HS-5 (cell line): ENCODE measurements at regions not wholly inside any gene's neighbourhood (a gene's known extent, or its start where the extent isn't known, plus 50 kb on each side); places are given as distances from the start of the nearest gene placed in this dataset.

Experiments used
- DNase-seq: peaks from one replicate; pipeline ENCODE4 v3.0.0-alpha.2; 2012; ENCODE audit warnings: low read depth

DNA sequence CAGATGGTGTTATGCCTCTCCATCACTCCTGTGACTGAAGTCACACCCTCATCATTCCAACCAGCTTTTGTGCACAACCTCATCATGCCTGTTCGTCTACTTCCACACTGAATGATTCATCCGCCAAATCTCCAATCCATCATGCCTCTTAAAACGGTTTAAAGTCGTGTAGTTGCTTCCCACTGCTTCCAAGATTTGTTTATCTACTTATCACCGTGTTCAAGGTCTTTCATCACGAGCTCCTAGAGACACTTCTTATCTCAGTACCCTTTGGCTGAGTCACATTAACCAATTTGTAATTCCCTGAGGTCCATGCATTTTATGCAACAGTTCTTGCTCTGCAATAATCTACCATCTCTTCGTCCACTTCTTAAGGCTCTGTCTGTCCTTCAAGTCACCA lies 592.3 kb upstream of the ID2 start:
- no peak for DNase-seq

DNA sequence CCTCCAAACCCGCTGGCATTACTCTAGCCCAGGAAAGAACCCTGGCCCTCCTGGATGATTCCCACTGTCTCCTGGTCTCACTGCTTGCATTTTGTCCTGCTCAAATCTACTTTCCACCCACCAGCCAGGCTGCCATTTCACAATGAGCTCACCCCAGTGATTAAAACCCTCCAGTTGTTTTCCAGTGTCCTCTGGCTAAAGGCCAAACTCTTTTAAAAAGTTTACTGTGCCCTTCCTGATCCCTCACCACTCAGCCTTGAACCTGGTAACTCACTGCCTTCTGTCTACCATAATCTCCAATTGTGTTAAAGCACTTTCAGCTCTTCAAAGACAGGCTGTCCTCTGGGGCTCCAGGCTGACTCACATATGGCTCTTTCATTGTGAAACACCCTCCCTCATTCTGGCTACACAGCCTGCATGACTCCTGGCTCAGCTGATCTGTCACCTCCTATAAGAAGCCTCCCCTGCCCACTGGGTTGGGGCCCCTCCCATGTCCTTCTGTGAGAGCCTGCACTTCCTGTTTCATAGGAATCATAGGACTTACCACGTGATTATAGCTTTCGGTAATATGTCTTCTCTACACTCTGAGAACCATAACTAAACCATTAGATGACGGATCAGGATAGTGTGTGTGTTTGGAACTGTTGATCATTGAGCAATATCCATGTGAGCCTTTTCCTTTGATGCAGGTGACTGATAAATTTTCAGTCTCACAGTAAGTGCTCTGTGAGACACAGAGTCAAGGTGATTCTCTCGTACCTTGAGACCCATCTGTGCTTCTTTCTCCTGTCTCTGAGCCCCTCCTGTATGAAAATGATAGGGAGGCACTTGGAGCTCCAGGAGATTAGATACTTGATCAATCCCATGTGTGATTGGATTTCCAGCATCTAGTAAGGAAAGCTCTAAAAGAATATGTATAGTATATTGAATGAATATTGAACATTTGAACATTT lies 590.8 kb upstream of the ID2 start:
- DNase-seq = peak; percentile 77

DNA sequence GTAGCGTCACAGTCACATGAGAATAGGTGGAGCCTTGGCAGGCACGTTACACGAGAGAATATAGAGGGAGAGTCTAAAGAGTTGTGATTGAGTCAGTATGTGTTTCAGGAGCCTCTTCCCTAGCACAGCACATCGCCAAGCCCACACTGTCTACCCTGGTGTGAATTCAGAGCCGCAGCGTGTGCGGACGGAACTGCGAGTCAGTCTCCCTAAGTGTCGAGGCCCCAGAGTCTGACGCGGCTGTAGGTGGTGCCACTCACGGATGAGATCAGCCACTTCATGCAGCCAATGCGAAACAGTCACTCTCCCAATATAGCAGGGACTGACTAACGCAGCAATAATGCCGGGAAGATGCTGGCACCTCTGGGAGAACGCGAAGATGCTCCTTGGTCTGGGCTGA lies 587.3 kb upstream of the ID2 start:
- no peak for DNase-seq

DNA sequence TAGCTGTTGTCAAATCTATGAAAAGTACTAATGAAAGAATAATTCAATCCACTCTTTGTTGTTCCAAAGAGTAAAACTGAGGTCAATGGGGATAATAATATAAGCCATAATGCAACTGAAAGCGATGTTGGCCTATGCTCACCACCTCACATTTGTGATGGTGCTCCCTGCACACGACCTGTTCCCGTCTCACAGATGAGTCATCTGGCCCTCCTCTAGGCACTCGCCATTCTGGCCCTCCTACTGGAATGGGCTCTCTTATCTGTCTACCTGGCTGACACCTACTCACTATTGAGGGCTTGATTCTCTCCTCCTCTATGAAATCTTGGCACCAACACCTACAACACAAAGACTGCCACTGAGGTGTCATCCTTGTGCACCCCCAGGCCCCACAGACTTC lies 585.9 kb upstream of the ID2 start:
- no peak for DNase-seq

DNA sequence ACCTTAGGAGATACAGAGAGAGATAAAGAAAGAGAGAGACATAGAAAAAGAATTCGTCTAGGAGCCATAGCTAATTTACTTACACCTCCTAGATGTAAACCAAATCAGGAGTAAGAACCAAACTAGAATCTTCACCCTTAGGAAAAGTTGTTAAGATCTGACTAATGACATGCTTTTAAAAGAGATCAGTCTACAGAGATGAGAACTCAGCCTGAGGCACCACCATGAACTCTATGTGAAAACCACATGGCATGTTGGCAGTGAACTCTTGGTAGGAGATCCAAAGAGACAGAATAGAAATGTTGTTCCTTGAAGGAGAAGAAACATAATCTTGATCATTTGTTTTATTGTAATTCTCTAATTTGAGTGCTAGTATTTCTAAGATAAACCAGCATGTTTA lies 585.4 kb upstream of the ID2 start:
- no peak for DNase-seq

DNA sequence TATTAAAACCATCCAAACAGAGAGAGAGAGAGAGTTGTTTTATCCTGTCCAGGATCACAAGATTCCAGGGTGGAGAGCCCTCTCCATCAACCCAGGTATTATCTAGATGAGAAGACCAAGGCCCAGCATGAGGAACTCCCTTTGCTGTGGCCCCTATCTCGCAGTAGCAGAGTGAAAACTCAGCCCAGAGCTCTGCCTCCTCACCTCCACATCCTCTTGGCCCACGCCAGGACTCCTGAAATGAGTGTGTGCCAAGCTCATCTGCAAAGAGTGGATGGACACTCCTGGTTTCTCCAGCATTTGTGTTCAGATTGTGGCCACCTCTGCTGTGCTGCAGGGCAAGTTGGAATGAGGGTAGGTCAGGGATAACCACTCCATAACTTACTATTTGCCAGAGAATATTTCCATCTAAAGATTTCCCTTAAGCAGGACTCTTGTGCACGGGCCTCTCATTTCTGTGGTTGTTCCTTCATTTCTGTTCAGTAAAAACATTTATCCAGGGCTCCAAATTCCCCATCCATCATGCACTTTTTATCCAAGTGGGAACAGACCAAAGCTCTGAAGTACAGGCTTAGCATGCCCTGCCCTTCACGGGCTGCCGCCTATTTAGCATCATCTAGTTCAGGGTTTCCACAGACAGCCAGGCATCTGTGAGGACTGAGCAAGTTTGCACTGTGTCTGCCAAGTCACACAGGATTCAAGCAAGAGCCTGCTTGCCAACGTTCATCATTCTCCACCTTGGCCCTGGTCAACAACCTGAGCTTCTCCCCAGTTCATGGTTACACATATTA lies 583.2 kb upstream of the ID2 start:
- no peak for DNase-seq

DNA sequence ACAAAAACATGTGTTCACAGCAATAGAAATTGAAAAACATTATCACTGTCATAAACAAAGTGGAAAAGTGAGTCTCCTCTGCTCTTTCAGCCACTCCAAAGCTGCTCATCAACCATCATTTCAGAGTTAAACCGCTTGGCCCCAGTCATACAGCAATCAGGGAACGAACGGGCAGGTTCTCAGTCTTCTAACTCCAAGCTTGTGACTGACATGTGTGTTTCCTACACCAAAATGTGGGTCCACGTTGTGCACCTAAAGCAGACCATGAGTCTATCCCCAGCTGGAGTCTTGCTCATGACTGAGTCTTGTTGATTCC lies 582.6 kb upstream of the ID2 start:
- DNase-seq = no peak

DNA sequence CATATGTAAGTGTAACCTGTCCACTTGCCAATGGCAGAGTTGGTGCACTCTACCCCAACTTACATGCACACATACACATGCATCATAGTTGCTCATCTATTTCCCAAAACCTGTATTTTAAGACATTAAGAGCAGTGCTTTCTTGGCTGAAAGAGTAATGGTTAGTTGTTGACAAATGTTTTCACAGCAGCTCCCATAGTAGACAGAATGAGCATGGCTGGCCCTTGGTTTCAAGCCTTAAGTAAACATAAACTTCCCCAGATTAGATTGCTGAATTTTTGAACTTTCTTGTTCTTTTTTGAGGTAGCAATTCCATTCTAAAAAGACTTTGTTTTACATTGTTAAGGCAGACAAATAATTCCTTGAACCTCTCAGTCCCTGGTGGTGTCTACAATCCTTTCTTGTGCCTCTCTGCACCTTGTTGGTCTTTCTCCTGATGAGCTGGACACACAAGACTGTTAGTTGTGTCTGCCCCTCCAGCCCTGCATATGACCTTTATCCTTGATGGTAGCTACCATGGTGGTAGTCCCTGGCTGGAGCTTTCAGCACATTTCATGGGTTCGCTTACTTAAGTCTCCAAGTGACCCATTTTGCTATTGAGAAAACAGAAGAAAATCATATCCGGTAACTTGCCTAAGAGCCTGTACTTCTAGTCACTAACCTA lies 580.1 kb upstream of the ID2 start:
- no peak for DNase-seq

DNA sequence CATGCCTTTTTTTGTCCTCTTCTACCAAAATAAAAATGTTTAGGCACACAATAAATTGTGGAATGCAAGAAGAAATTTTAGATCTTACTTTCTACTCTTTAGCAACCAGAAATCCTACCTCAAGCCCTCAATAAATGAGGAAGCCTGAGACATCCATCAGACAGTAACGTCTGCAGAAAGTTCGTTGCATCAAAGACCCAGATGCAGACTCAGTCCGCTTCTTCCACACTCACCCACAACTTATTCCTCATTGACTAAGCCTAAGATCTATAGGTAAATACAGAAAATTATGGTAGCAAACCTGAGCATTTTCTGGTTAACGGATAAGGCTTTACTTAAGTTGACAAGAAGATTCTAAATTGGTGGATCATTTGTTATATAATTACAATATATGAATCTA lies 579.4 kb upstream of the ID2 start:
- no peak for DNase-seq

DNA sequence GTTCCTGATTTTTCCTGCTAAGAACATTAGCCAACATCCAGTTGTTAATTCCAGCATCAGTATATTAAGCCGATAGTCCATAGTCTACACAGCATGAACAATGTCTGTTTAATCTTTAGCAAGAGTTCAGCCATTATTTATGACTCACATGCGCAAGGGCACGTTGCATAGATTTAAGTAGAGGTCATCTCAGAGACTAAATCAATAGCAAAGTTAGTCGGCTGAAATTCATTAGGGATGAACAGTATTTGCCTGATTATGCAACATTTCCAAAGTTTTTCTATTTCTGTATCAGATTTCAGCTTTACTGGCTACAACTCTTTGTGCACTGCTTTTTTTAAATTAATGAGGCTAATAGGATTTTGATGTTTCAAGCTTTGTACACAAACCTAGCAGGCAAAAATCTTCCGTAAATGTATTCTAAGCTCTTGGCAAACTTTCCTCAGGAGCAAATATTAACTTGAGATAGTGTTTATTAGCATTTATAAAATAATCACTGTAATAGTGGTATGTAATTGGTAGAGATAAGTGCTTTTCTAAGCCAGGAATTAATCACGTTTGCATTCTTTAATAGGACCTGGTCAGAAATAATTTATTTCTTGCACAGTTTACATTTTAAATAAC lies 578.7 kb upstream of the ID2 start:
- DNase-seq = peak; percentile 26

DNA sequence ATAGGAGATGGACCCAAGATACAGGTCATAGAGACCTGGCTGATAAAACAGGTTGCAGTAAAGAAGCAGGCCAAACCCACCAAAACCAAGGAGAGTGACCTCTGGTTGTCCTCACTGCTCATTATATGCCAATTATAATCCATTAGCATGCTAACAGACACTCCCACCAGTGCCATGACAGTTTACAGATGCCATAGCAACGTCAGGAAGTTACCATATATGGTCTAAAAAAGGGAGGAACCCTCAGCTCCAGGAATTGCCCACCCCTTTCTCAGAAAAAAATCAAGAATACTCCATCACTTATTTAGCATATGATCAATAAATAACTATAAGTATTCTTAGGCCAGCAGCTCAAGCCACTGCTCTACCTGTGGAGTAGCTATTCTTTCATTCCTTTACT lies 574.7 kb upstream of the ID2 start:
- no peak for DNase-seq

DNA sequence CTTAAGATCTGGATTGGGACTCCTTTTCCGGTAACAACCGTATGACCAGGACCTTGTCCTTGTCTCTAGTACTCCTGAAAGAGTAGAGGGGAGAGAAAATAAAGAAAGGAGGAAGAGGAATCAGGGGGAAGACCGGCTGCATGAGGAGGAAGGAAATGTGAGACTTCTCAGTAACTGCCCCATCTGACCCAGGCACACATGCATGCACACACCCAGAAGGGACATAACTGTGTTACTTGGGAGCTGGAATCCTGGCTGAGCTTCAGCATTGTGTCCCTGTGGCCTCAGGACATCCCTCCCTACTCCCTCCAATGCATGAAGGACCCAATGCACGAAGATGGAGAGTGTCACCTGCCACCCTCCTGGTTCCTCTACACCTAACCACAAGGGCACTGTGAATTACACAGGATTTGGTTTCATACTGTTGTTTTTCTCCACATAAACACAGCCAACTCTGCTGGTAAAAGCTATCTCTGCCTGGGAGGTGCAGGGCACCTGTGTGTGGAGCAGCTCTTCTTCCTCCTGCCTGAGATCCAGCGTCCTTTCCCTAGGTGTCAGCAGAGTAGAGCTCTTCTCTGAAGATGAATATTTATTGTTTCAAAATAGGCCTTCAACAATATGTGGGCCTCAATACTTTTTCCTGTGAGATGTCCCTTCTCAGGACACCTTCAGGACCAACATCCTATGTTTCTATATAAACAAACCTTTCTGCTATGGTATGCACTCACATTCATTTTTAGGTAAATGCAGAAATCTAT lies 574.1 kb upstream of the ID2 start:
- no peak for DNase-seq

DNA sequence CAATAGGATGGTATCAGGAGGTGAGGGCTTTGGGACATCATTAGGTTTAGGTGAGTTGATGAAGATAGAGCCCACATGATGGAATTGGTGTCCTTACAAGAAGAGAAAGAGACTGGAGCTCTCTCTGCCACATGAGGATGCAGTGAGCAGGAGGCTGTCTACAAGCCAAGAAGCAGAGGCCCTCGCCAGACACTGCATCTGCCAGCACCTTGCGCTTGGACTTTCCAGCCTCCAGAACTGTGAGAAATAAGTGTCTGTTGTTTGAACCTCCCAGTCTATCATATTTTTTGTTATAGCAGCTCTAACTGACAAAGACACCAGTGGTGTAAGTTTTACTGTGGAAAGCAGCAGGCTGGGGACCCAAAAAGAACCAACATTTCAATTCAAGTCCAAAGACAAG lies 571.1 kb upstream of the ID2 start:
- no peak for DNase-seq

DNA sequence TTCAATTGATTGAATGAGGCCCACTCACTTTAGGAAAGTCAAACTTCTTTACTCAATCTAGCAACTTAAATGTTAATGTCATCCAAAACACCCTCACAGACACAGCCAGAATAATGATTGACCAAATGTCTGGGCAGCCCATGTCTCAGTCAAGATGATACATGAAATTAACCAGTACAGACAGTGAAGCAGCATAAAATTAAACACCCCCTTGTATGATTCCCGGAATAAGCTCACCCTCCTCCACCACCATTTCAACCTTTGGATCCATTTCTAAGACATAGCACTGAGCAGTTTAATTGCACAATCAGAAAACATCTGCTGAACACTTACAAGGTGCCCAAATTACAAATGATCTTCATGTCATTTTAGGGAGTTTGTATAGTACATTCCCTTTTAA lies 570.7 kb upstream of the ID2 start:
- no peak for DNase-seq

DNA sequence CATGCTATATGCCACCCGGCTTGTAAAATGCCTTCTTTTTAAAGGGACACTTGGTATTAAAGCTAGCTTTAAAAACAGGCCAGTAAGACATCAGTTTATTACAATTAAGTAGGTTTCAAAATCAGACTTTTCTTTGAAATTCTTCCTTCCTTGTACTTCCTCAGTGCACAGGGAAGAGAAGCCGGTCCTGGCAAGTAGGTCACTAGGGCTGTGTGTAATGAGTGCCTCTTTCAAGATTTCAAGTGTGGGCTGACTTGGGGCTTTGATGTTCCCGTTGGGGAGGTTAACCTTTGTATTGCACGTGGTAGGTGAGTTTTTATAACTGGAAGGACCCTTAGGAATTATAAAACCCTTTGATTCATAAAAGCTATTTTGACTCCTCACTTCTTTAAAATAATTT lies 566.4 kb upstream of the ID2 start:
- no peak for DNase-seq

DNA sequence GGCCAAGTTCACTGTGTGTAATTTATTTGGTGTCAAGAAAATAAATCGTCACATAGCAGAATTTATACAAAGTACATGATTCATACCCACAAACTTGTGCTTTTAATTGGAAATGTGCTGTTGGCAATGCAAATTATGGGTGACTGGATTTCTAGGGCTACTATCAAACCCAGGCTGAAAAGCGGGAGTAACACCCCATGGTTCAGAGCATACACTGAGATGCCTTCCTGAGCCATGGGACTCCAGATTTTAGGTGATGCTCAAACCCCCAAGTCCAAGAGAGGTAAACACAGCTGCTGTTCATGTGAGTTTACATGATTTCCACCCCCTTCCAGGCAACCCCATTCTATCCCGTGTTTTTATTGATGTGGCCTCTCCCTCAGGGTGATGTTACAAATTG lies 565.9 kb upstream of the ID2 start:
- DNase-seq = no peak

DNA sequence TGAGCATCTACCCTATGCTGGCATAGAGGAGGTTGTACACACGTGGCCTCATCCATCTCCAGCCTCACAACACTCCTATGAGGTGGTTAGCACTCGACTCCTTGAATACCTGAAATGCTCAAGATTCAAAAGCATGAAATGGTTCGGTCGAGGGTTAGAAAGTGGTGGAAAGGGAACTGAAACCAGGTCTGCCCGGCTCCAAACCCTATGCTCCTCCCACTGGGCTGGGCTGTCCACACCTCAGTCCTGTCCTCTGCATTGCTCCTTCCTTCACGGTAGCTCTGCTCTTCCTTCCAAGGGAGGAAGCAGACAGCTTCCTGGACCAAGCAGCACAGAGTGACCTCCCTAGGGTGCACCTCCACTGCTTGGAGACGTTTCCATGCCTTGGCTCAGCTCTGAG lies 565.2 kb upstream of the ID2 start:
- DNase-seq = no peak

DNA sequence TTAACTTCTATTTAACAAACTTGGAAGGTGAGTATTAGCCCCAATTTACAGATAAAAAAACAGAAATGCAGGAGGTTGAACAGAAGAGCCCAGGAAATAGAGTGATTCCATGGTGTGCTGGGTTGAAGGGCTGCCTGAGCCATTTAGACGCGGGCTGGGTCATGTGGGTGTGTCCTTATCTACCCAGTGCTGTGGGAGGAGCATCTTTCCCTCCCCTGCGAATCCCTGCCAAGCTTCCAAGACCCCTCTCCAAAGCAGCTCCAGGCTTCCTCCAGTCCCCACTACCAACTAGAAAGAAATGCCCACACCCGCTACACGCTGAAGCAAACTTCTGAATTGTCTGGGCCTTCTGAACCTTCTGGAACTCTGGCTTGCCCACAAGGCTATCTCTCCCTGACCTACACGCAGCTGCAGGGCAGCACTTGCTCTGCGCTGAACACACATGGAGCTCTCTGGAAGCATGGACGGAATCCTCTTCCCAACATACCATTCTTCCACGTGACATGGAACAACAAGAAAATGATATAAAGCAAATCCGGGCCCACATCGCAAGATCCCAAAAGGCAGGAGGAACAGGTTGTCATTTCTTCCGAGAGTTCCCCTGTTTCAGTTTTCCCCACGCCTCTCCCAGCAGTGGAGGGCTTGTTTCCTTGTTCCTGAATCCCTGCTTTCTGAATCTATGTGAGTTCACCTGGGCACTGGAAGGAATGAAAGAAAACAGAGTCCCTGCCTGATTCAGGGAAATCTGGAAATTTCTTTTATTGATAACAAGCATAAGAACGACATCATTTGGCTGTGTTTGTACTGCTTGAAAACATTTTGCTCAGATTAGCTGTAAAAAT lies 562.7 kb upstream of the ID2 start:
- no peak for DNase-seq

DNA sequence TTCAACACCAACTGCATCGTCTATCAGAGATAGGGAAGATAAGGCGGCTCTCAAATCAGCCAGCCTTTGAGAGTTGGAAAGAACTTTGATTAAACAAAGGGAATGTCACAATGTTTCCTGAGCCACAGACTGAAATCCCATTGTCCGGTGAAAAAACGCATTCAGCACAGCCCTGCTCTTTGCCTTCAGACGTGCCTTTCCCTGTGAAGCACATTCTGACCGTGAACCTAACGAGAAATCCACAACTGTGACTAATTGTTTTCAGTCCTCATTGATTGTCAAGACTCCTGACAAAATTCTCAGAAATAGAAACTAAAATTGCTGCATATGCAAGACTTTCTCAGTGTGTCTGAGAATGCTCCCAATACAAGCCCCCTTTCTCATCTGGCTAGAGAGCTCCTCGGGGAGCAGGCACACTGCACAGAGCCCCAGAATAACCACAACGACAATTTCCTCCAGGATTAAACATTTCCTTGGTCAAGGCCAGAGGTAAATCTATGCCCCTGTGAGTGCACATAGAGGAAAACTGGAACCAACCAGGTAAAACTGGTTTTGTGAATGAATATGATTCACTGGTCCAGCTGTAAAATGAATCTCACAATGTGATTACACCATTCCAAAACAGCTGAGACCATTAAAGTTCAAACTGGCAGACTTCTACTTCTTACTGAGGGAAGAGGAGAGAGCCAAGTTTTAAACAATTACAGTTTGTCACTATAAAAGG lies 561.9 kb upstream of the ID2 start:
- no peak for DNase-seq

DNA sequence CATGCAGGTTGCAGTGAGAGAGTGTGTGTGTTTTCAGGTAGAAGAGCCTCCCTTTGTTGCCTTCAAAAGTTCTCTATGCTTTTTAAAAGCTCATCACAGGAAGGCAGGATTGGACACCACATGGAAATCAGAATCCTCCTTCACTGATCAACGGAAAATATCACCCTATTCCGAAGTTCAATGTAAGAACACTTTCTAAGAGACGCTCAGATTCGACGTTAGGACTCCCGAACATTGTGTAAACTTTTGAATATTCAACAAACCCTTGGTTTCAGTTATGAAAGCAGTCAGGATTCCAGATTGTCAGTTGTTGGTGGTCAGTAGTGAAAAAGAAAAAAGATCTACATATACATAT lies 561.4 kb upstream of the ID2 start:
- no peak for DNase-seq
